ENCODE measurements at regions not wholly inside any gene's neighbourhood (a gene's known extent, or its start where the extent isn't known, plus 50 kb on each side); places are given as distances from the start of the nearest gene placed in this dataset.
"Not testable (repeated sequence)": the region's sequence is repeated elsewhere in the genome, so short reads cannot be mapped to it uniquely, and the experiment has no call there.

DNA sequence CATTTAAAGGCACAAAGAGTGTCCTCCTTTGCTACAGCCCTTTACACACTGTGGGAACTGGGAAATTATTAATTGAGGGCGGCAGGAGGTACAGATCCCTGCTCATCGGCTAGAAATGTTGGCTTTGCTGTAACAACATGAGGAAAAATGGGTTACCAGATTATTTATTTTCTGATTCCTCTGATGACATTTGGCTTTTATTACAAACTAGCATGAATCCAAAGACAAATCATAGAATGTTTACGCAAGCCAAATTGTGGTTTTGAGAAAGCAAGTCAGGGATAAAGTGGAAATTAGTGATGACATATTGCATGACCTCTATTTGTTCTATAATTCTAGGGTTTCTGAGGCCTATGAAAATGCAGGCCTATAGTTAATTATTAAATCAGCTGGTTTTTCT, 126.1 kb upstream of the TMEM196 start:
- dilution Hi-C loops (cut with MboI; ENCODE audit: extremely low pct_ligation_motif_present, low sequenced_read_pairs): no loop called here
- CTCF ChIA-PET: no interaction called here
- Histone ChIP-seq H3K4me3 (replicated peaks in 1 of 3; ENCODE audit: insufficient read depth in 1 of 3, low read depth in 1 of 3, low read length in 3 of 3) (no peak overlapping the region), H3K4me2 (ENCODE audit: insufficient read depth, low read length) (no peak overlapping the region), H2AFZ (ENCODE audit: low read depth, low read length) (no peak overlapping the region), H3K36me3 (ENCODE audit: control insufficient read depth in 2 of 2, extremely low read depth in 1 of 2, insufficient read depth in 2 of 2, low read length in 2 of 2) (no peaks in the 10 kb centered on the region), H3K9ac (replicated peaks; ENCODE audit: extremely low read depth, insufficient read depth, low read length) (no peak overlapping the region), H4K20me1 (replicated peaks; ENCODE audit: control insufficient read depth, extremely low read depth, insufficient read depth, low read length) (no peaks in the 10 kb centered on the region), H3K9me1 (replicated peaks; ENCODE audit: control insufficient read depth, extremely low read depth, insufficient read depth, low read length) (no peaks in the 10 kb centered on the region), H3K79me2 (ENCODE audit: control insufficient read depth, insufficient read depth, low read length) (no peaks in the 10 kb centered on the region), H3K9me3 (replicated peaks; ENCODE audit: control insufficient read depth, insufficient read depth, low read length) (no peaks in the 10 kb centered on the region), H3K27ac (ENCODE audit: insufficient read depth, low read depth, low read length) (no peak overlapping the region), H3K4me1 (ENCODE audit: control insufficient read depth, extremely low read depth, insufficient read depth, low read length) (no peaks in the 10 kb centered on the region), H3K27me3 (ENCODE audit: control insufficient read depth in 2 of 2, insufficient read depth in 2 of 2, low read length in 2 of 2) (no peaks in the 10 kb centered on the region)
- POLR2A ChIA-PET: no interaction called here
- TF ChIP-seq, protein P1, sequence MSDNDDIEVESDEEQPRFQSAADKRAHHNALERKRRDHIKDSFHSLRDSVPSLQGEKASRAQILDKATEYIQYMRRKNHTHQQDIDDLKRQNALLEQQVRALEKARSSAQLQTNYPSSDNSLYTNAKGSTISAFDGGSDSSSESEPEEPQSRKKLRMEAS (IDR thresholded peaks at IDR 0.05; ENCODE audit: insufficient read depth, insufficient read length): no peak
- TF ChIP-seq GATA2 (IDR thresholded peaks at IDR 0.05; ENCODE audit: insufficient read depth, insufficient read length, low read depth, low read length) (no peak), EZH2 (IDR thresholded peaks at IDR 0.05; ENCODE audit: borderline replicate concordance, low read depth, low read length, severe bottlenecking) (no peak), JUN (IDR thresholded peaks at IDR 0.05; ENCODE audit: borderline replicate concordance, insufficient read depth, insufficient read length, low read depth) (no peak), POLR2AphosphoS5 (IDR thresholded peaks at IDR 0.05; ENCODE audit: insufficient read depth, low read depth, low read length) (no peak), MYC (IDR thresholded peaks at IDR 0.05; ENCODE audit: low read depth, low read length) (no peak), POLR2A (IDR thresholded peaks at IDR 0.05; ENCODE audit: low read depth, low read length) (no peak), FOS (IDR thresholded peaks at IDR 0.05; ENCODE audit: borderline replicate concordance, insufficient read depth, low read length) (no peak)
- TF ChIP-seq, protein P2, sequence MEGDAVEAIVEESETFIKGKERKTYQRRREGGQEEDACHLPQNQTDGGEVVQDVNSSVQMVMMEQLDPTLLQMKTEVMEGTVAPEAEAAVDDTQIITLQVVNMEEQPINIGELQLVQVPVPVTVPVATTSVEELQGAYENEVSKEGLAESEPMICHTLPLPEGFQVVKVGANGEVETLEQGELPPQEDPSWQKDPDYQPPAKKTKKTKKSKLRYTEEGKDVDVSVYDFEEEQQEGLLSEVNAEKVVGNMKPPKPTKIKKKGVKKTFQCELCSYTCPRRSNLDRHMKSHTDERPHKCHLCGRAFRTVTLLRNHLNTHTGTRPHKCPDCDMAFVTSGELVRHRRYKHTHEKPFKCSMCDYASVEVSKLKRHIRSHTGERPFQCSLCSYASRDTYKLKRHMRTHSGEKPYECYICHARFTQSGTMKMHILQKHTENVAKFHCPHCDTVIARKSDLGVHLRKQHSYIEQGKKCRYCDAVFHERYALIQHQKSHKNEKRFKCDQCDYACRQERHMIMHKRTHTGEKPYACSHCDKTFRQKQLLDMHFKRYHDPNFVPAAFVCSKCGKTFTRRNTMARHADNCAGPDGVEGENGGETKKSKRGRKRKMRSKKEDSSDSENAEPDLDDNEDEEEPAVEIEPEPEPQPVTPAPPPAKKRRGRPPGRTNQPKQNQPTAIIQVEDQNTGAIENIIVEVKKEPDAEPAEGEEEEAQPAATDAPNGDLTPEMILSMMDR (IDR thresholded peaks at IDR 0.05; ENCODE audit: extremely low read depth in 1 of 2, insufficient read depth in 1 of 2, low read depth in 1 of 2, low read length in 2 of 2): no peak
- intact Hi-C loops (cut with micrococcal nuclease): no loop called here
- BruUV-seq (replicated peaks): no TSS peak
- DNase-seq (ENCODE audit: low read depth, low spot score): no peak
- FAIRE-seq: no peak

DNA sequence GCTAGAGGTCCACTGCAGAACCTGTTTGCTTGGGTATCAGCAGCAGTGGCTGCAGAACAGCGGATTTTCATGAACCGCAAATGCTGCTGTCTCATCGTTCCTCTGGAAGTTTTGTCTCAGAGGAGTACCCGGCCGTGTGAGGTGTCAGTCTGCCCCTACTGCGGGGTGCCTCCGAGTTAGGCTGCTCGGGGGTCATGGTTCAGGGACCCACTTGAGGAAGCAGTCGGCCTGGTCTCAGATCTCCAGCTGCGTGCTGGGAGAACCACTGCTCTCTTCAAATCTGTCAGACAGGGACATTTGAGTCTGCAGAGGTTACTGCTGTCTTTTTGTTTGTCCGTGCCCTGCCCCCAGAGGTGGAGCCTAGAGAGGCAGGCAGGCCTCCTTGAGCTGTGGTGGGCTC, 109.5 kb upstream of the TMEM196 start:
- CTCF ChIA-PET; H3K9ac ChIP-seq (replicated peaks; ENCODE audit: extremely low read depth, insufficient read depth, low read length); H3K9me1 ChIP-seq (replicated peaks; ENCODE audit: control insufficient read depth, extremely low read depth, insufficient read depth, low read length); H3K27me3 ChIP-seq (ENCODE audit: control insufficient read depth in 2 of 2, insufficient read depth in 2 of 2, low read length in 2 of 2); H3K4me1 ChIP-seq (ENCODE audit: control insufficient read depth, extremely low read depth, insufficient read depth, low read length); BruUV-seq (replicated peaks); H3K79me2 ChIP-seq (ENCODE audit: control insufficient read depth, insufficient read depth, low read length); H3K27ac ChIP-seq (ENCODE audit: insufficient read depth, low read depth, low read length); POLR2A ChIA-PET; H4K20me1 ChIP-seq (replicated peaks; ENCODE audit: control insufficient read depth, extremely low read depth, insufficient read depth, low read length); H3K36me3 ChIP-seq (ENCODE audit: control insufficient read depth in 2 of 2, extremely low read depth in 1 of 2, insufficient read depth in 2 of 2, low read length in 2 of 2); H3K9me3 ChIP-seq (replicated peaks; ENCODE audit: control insufficient read depth, insufficient read depth, low read length); FAIRE-seq; dilution Hi-C loops (cut with MboI; ENCODE audit: extremely low pct_ligation_motif_present, low sequenced_read_pairs); H2AFZ ChIP-seq (ENCODE audit: low read depth, low read length); DNase-seq (ENCODE audit: low read depth, low spot score); H3K4me3 ChIP-seq (replicated peaks in 1 of 3; ENCODE audit: insufficient read depth in 1 of 3, low read depth in 1 of 3, low read length in 3 of 3); intact Hi-C loops (cut with micrococcal nuclease); H3K4me2 ChIP-seq (ENCODE audit: insufficient read depth, low read length): not testable (repeated sequence)
